ENCODE measurements at regions not wholly inside any gene's neighbourhood (a gene's known extent, or its start where the extent isn't known, plus 50 kb on each side); places are given as distances from the start of the nearest gene placed in this dataset.

GRCh38 chr18:1413323-1413675, 508.6 kb downstream of the ADCYAP1 start:
- DNase-seq, result no peak
- WGBS, 2 experiments (ENCODE audit: insufficient coverage in 1 of 2, insufficient read length in 1 of 2), result 81 to 100% methylated on average over 1 to 5 of the region's 5 CpGs
- Histone ChIP-seq H3K27me3 (ENCODE audit: control insufficient read depth, insufficient read depth, low read length, poor library complexity, severe bottlenecking) (no peaks in the 10 kb centered on the region), H3K9me3 (ENCODE audit: control insufficient read depth, low read length) (no peaks in the 10 kb centered on the region), H3K4me1 (ENCODE audit: control insufficient read depth, insufficient read depth, low read length) (no peaks in the 10 kb centered on the region), H3K9ac (ENCODE audit: extremely low read depth, low read length, poor library complexity, severe bottlenecking) (no peak overlapping the region), H3K27ac (ENCODE audit: low read depth, low read length) (no peak overlapping the region), H3K36me3 (ENCODE audit: control insufficient read depth, insufficient read depth, low read length) (no peaks in the 10 kb centered on the region), H3K4me3 (ENCODE audit: low read length) (no peak overlapping the region)
- H3K9me3 Mint-ChIP-seq, result no peaks in the 10 kb centered on the region
- no peak overlapping the region for H3K27ac Mint-ChIP-seq
- no peaks in the 10 kb centered on the region for H3K4me1 Mint-ChIP-seq
- TF ChIP-seq CTCF (conservative IDR thresholded peaks at IDR 0.05), result no peak
- H3K36me3 Mint-ChIP-seq (ENCODE audit: low read depth), result no peaks in the 10 kb centered on the region
- no peaks in the 10 kb centered on the region for H3K27me3 Mint-ChIP-seq (ENCODE audit: insufficient read depth)
- no peak overlapping the region for H3K4me3 Mint-ChIP-seq

- Histone ChIP-seq H3K27me3 (ENCODE audit: control insufficient read depth, insufficient read depth, low read length, poor library complexity, severe bottlenecking) (no peaks in the 10 kb centered on the region), H3K36me3 (ENCODE audit: control insufficient read depth, insufficient read depth, low read length) (no peaks in the 10 kb centered on the region), H3K4me3 (ENCODE audit: low read length) (no peak overlapping the region), H3K9me3 (ENCODE audit: control insufficient read depth, low read length) (no peaks in the 10 kb centered on the region), H3K27ac (ENCODE audit: low read depth, low read length) (no peak overlapping the region), H3K4me1 (ENCODE audit: control insufficient read depth, insufficient read depth, low read length) (no peaks in the 10 kb centered on the region), H3K9ac (ENCODE audit: extremely low read depth, low read length, poor library complexity, severe bottlenecking) (no peak overlapping the region)
- DNase-seq, result no peak
- no peaks in the 10 kb centered on the region for H3K27me3 Mint-ChIP-seq (ENCODE audit: insufficient read depth)
- 98 to 99% methylated on average over 5 to 6 of the region's 6 CpGs for WGBS, 2 experiments (ENCODE audit: insufficient coverage in 1 of 2, insufficient read length in 1 of 2)
- H3K4me1 Mint-ChIP-seq, result no peaks in the 10 kb centered on the region
- H3K4me3 Mint-ChIP-seq, result no peak overlapping the region
- TF ChIP-seq CTCF (conservative IDR thresholded peaks at IDR 0.05), result no peak
- H3K9me3 Mint-ChIP-seq, result no peaks in the 10 kb centered on the region
- no peak overlapping the region for H3K27ac Mint-ChIP-seq
- no peaks in the 10 kb centered on the region for H3K36me3 Mint-ChIP-seq (ENCODE audit: low read depth)
Observed at GRCh38 chr18:1416074-1416473, 511.4 kb downstream of the ADCYAP1 start.

GRCh38 chr18:1421502-1421901, 516.8 kb downstream of the ADCYAP1 start:
- Mint-ChIP-seq H3K4me3 (no peak overlapping the region), H3K36me3 (ENCODE audit: low read depth) (no peaks in the 10 kb centered on the region), H3K27ac (no peak overlapping the region), H3K4me1 (no peaks in the 10 kb centered on the region), H3K27me3 (ENCODE audit: insufficient read depth) (no peaks in the 10 kb centered on the region), H3K9me3 (no peaks in the 10 kb centered on the region)
- no peaks in the 10 kb centered on the region for H3K4me1 ChIP-seq (ENCODE audit: control insufficient read depth, insufficient read depth, low read length)
- no peaks in the 10 kb centered on the region for H3K9me3 ChIP-seq (ENCODE audit: control insufficient read depth, low read length)
- no peak for DNase-seq
- H3K27me3 ChIP-seq (ENCODE audit: control insufficient read depth, insufficient read depth, low read length, poor library complexity, severe bottlenecking), result no peaks in the 10 kb centered on the region
- TF ChIP-seq CTCF (conservative IDR thresholded peaks at IDR 0.05), result no peak
- H3K4me3 ChIP-seq (ENCODE audit: low read length), result no peak overlapping the region
- no peaks in the 10 kb centered on the region for H3K36me3 ChIP-seq (ENCODE audit: control insufficient read depth, insufficient read depth, low read length)
- no peak overlapping the region for H3K27ac ChIP-seq (ENCODE audit: low read depth, low read length)
- H3K9ac ChIP-seq (ENCODE audit: extremely low read depth, low read length, poor library complexity, severe bottlenecking), result no peak overlapping the region
- WGBS, 2 experiments (ENCODE audit: insufficient coverage in 1 of 2, insufficient read length in 1 of 2), result 75 to 78% methylated on average over 1 to 2 of the region's 2 CpGs
